H9 (cell line): ENCODE measurements at regions not wholly inside any gene's neighbourhood (a gene's known extent, or its start where the extent isn't known, plus 50 kb on each side); places are given as distances from the start of the nearest gene placed in this dataset.

Experiments
- DNase-seq: peaks from one replicate; pipeline ENCODE4 v3.0.0-alpha.2; 2017
- H2AFZ ChIP-seq: one replicate; pipeline ENCODE4 v1.6.1; 2013; ENCODE audit warnings: mild to moderate bottlenecking, low read length, control low read depth, moderate library complexity
- H2AK5ac ChIP-seq: 2 replicates; pipeline ENCODE4 v1.6.1; 2013; ENCODE audit warnings: low read length, control low read depth, mixed read lengths; ENCODE audit not compliant: insufficient read length
- H2BK120ac ChIP-seq: one replicate; pipeline ENCODE4 v1.6.1; 2013; ENCODE audit warnings: low read depth, mild to moderate bottlenecking, low read length, control low read depth, inconsistent platforms; ENCODE audit not compliant: poor library complexity, severe bottlenecking
- H2BK12ac ChIP-seq: 2 replicates; pipeline ENCODE4 v1.6.1; 2013; ENCODE audit warnings: low read length, control low read depth, mixed read lengths, low read depth; ENCODE audit not compliant: insufficient read length
- H2BK15ac ChIP-seq: 2 replicates; pipeline ENCODE4 v1.6.1; 2013; ENCODE audit warnings: low read depth, low read length, control low read depth
- H2BK20ac ChIP-seq: one replicate; pipeline ENCODE4 v1.6.1; 2013; ENCODE audit warnings: low read depth, mild to moderate bottlenecking, low read length, control low read depth, inconsistent platforms; ENCODE audit not compliant: poor library complexity, severe bottlenecking
- H2BK5ac ChIP-seq: 2 replicates; pipeline ENCODE4 v1.6.1; 2013; ENCODE audit warnings: low read length, control low read depth, mixed read lengths; ENCODE audit not compliant: insufficient read length
- H3K14ac ChIP-seq: 2 replicates; pipeline ENCODE4 v1.6.1; 2013; ENCODE audit warnings: low read length, control low read depth; ENCODE audit not compliant: insufficient read depth
- H3K18ac ChIP-seq: 2 replicates; pipeline ENCODE4 v1.6.1; 2013; ENCODE audit warnings: low read depth, mild to moderate bottlenecking, mixed read lengths, low read length, control low read depth; ENCODE audit not compliant: insufficient read length
- H3K23ac ChIP-seq: 2 replicates; pipeline ENCODE4 v1.6.1; 2013; ENCODE audit warnings: low read length, control low read depth, mixed read lengths, low read depth; ENCODE audit not compliant: insufficient read length
- H3K23me2 ChIP-seq: 2 replicates; pipeline ENCODE4 v1.6.1; 2013; ENCODE audit warnings: low read depth, mild to moderate bottlenecking, mixed read lengths, low read length, control low read depth; ENCODE audit not compliant: insufficient read length, poor library complexity, severe bottlenecking
- H3K27ac ChIP-seq: 2 replicates; pipeline ENCODE4 v1.5.1; 2013; ENCODE audit warnings: low read length, control low read depth, mixed read lengths, low read depth; ENCODE audit not compliant: insufficient read length
- H3K27me3 ChIP-seq: 2 replicates; pipeline ENCODE4 v1.6.1; 2013; ENCODE audit warnings: low read length, control low read depth, inconsistent platforms; ENCODE audit not compliant: insufficient read depth
- H3K4ac ChIP-seq: 2 replicates; pipeline ENCODE4 v1.6.1; 2013; ENCODE audit warnings: low read depth, mild to moderate bottlenecking, control low read depth, inconsistent platforms, low read length, moderate library complexity
- H3K4me1 ChIP-seq: 2 replicates; pipeline ENCODE4 v1.6.1; 2013; ENCODE audit warnings: low read length, control low read depth, inconsistent platforms; ENCODE audit not compliant: insufficient read depth
- H3K4me2 ChIP-seq: 2 replicates; pipeline ENCODE4 v1.6.1; 2013; ENCODE audit warnings: low read length, control low read depth, mixed read lengths; ENCODE audit not compliant: insufficient read length, insufficient read depth
- H3K56ac ChIP-seq: 2 replicates; pipeline ENCODE4 v1.6.1; 2013; ENCODE audit warnings: low read depth, mild to moderate bottlenecking, mixed read lengths, low read length, control low read depth; ENCODE audit not compliant: insufficient read length
- H3K79me1 ChIP-seq: 2 replicates; pipeline ENCODE4 v1.6.1; 2013; ENCODE audit warnings: low read depth, mild to moderate bottlenecking, moderate library complexity, low read length, control low read depth, inconsistent platforms; ENCODE audit not compliant: insufficient read depth, poor library complexity, severe bottlenecking
- H3K79me2 ChIP-seq: 2 replicates; pipeline ENCODE4 v1.6.1; 2013; ENCODE audit warnings: low read length, control low read depth, inconsistent platforms; ENCODE audit not compliant: insufficient read depth
- H3K9ac ChIP-seq: 2 replicates; pipeline ENCODE4 v1.6.1; 2013; ENCODE audit warnings: low read length, control low read depth, mixed read lengths; ENCODE audit not compliant: insufficient read length; ENCODE audit errors: extremely low read depth
- H3K9me3 ChIP-seq: one replicate; pipeline ENCODE4 v1.6.1; 2013; ENCODE audit warnings: low read depth, low read length, inconsistent platforms; ENCODE audit not compliant: control insufficient read depth
- H3T11ph ChIP-seq: one replicate; pipeline ENCODE4 v1.6.1; 2013; ENCODE audit warnings: mild to moderate bottlenecking, low read length, control low read depth, inconsistent platforms
- H4K20me1 ChIP-seq: one replicate; pipeline ENCODE4 v1.6.1; 2013; ENCODE audit not compliant: control insufficient read depth, insufficient read length, insufficient read depth
- H4K5ac ChIP-seq: 2 replicates; pipeline ENCODE4 v1.6.1; 2013; ENCODE audit warnings: low read depth, mild to moderate bottlenecking, mixed read lengths, low read length, control low read depth; ENCODE audit not compliant: insufficient read length
- H4K8ac ChIP-seq: replicated peaks from 2 replicates; pipeline ENCODE4 v1.6.1; 2013; ENCODE audit warnings: low read length, control low read depth, mixed read lengths, low read depth; ENCODE audit not compliant: insufficient read length
- H4K91ac ChIP-seq: 2 replicates; pipeline ENCODE4 v1.6.1; 2013; ENCODE audit warnings: low read depth, mild to moderate bottlenecking, moderate library complexity, mixed read lengths, low read length, control low read depth; ENCODE audit not compliant: insufficient read length
- H3K27ac Mint-ChIP-seq, 3 experiments: 2 replicates in 2 of 3; 3 replicates in 1 of 3; pipeline ENCODE4 v1.8.0; 2020 to 2021; ENCODE audit warnings: mixed read lengths in 3 of 3, mild to moderate bottlenecking in 1 of 3, moderate library complexity in 1 of 3
- H3K27me3 Mint-ChIP-seq: 2 replicates; pipeline ENCODE4 v1.8.0; 2021; ENCODE audit warnings: low read depth, mild to moderate bottlenecking, moderate library complexity, mixed read lengths
- H3K36me3 Mint-ChIP-seq, 3 experiments: 2 replicates in 2 of 3; 3 replicates in 1 of 3; pipeline ENCODE4 v1.8.0; 2020 to 2021; ENCODE audit warnings: low read depth in 3 of 3, mixed read lengths in 3 of 3; ENCODE audit not compliant: insufficient read depth in 1 of 3
- H3K4me1 Mint-ChIP-seq, 2 experiments: 2 replicates each; pipeline ENCODE4 v1.8.0; 2020; ENCODE audit warnings: mixed read lengths in 2 of 2
- H3K4me3 Mint-ChIP-seq, 2 experiments: 2 replicates in 1 of 2; 3 replicates in 1 of 2; pipeline ENCODE4 v1.8.0; 2020 to 2021; ENCODE audit warnings: mild to moderate bottlenecking in 2 of 2, mixed read lengths in 2 of 2, moderate library complexity in 1 of 2
- H3K9me3 Mint-ChIP-seq, 2 experiments: 2 replicates in 1 of 2; 3 replicates in 1 of 2; pipeline ENCODE4 v1.8.0; 2020; ENCODE audit warnings: mild to moderate bottlenecking in 2 of 2, mixed read lengths in 2 of 2, moderate library complexity in 1 of 2
- WGBS: extraction: QIAGEN DNeasy Blood & Tissue Kit; methylation state at CpG from one replicate; pipeline ENCODE4 v1.1.7; 2013; ENCODE audit warnings: missing lambda C conversion rate, low lambda C conversion rate, mixed read lengths; ENCODE audit not compliant: insufficient read length; ENCODE audit errors: extremely low coverage; 5-methylcytosine and 5-hydroxymethylcytosine counted together
- TF ChIP-seq, protein P1 (sequence below): fragments of 200-600 bp; sonication (generic); conservative IDR thresholded peaks from 3 replicates; pipeline ENCODE4 v1.8.0; 2021; ENCODE audit warnings: antibody characterized with exemption, mild to moderate bottlenecking

DNA sequence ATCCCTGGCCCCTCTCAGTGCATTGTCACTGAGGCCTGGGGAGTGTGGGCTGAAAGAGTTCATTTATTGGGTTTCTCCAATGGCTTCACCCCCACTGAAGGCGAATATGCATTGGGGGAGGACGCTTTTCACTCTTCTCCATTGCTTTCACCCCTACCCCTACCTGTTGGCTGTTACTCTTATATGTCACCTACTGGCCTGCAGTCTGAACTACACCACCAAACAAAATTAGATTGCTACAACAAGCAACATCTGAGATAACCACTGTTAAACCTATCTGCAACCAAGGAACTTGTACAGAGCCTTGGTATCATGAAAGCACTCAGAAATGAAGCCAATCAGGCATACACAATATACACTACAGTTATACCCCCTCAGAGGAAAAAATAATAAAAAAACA is 203.7 kb downstream of the REEP3 start:
- no peak for DNase-seq
- Histone ChIP-seq H2BK20ac (no peak overlapping the region), H3K27ac (no peak overlapping the region), H3K4me2 (no peak overlapping the region), H3K56ac (no peak overlapping the region), H3K79me2 (no peaks in the 10 kb centered on the region), H3K4ac (no peak overlapping the region), H3T11ph (no peak overlapping the region), H2BK120ac (no peak overlapping the region), H3K23me2 (no peaks in the 10 kb centered on the region), H2BK15ac (no peak overlapping the region), H4K20me1 (no peaks in the 10 kb centered on the region), H4K8ac (no peak overlapping the region), H2BK12ac (no peak overlapping the region), H3K9me3 (no peaks in the 10 kb centered on the region), H3K79me1 (no peaks in the 10 kb centered on the region), H3K18ac (no peak overlapping the region), H3K27me3 (no peaks in the 10 kb centered on the region), H4K91ac (no peak overlapping the region), H3K9ac (no peak overlapping the region), H3K4me1 (no peaks in the 10 kb centered on the region), H4K5ac (no peak overlapping the region), H3K23ac (no peak overlapping the region), H2BK5ac (no peak overlapping the region), H2AFZ (no peak overlapping the region), H2AK5ac (no peak overlapping the region), H3K14ac (no peak overlapping the region)
- Mint-ChIP-seq H3K4me1 (0 out of 4 replicates have a peak, but pooled peaks cover 0 to 3% of the 10 kb centered on the region in 2 experiments), H3K27ac (no peak overlapping the region), H3K4me3 (no peak overlapping the region), H3K27me3 (peaks cover 2% of the 10 kb centered on the region; the same call in 1 of the 2 replicates), H3K9me3 (no peaks in the 10 kb centered on the region), H3K36me3 (no peaks in the 10 kb centered on the region; a peak in 1 of 7 replicates)
- TF ChIP-seq, protein P1, sequence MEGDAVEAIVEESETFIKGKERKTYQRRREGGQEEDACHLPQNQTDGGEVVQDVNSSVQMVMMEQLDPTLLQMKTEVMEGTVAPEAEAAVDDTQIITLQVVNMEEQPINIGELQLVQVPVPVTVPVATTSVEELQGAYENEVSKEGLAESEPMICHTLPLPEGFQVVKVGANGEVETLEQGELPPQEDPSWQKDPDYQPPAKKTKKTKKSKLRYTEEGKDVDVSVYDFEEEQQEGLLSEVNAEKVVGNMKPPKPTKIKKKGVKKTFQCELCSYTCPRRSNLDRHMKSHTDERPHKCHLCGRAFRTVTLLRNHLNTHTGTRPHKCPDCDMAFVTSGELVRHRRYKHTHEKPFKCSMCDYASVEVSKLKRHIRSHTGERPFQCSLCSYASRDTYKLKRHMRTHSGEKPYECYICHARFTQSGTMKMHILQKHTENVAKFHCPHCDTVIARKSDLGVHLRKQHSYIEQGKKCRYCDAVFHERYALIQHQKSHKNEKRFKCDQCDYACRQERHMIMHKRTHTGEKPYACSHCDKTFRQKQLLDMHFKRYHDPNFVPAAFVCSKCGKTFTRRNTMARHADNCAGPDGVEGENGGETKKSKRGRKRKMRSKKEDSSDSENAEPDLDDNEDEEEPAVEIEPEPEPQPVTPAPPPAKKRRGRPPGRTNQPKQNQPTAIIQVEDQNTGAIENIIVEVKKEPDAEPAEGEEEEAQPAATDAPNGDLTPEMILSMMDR: peak; percentile 60; the same call in 2 of the 3 replicates
- WGBS: no CpG with 5 or more reads among the region's 2 CpGs
